ENCODE measurements at regions not wholly inside any gene's neighbourhood (a gene's known extent, or its start where the extent isn't known, plus 50 kb on each side); places are given as distances from the start of the nearest gene placed in this dataset.
"Not testable (repeated sequence)": the region's sequence is repeated elsewhere in the genome, so short reads cannot be mapped to it uniquely, and the experiment has no call there.

GRCh38 chr3:78260388-78260787 is 1220.5 kb downstream of the ROBO2 start:
- Histone ChIP-seq H3K9me3 (no peaks in the 10 kb centered on the region), H3K27me3 (no peaks in the 10 kb centered on the region), H3K4me1 (no peaks in the 10 kb centered on the region), H3K27ac (no peak overlapping the region), H3K36me3 (no peaks in the 10 kb centered on the region), H3K4me3 (no peak overlapping the region)
- DNase-seq, result no peak
- TF ChIP-seq POLR2A (IDR thresholded peaks at IDR 0.05), result no peak
- TF ChIP-seq CTCF (IDR thresholded peaks at IDR 0.05), result no peak

- not testable (repeated sequence) for H3K27me3 ChIP-seq, H3K36me3 ChIP-seq, H3K9me3 ChIP-seq, H3K4me3 ChIP-seq, DNase-seq, H3K27ac ChIP-seq, H3K4me1 ChIP-seq
Observed at GRCh38 chr3:78266550-78266949, 1226.7 kb downstream of the ROBO2 start.

GRCh38 chr3:78267235-78267634 is 1227.3 kb downstream of the ROBO2 start:
- Histone ChIP-seq H3K27ac (no peak overlapping the region), H3K4me3 (no peak overlapping the region), H3K9me3 (no peaks in the 10 kb centered on the region), H3K27me3 (no peaks in the 10 kb centered on the region), H3K36me3 (no peaks in the 10 kb centered on the region), H3K4me1 (no peaks in the 10 kb centered on the region)
- TF ChIP-seq CTCF (IDR thresholded peaks at IDR 0.05) (no peak), POLR2A (IDR thresholded peaks at IDR 0.05) (no peak)
- DNase-seq, result no peak

DNA sequence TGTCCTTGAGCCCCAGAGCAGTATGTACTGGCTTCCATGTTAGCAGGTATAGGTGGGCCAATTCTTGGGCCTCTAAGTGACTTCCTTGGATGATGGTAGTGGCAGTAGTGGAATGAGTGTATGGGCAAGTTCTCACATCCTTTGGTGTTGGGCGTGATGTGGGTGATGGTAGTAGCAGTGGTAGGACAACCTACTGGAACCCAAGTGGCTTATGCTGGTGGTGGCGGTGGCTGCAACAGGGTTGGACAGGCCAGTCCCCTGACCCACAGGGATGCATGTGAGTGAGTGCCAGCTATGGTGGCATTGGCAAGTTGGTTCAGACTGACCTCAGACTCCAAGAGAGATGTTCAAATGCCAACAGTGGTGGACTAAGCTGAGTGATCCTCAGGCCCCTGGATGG is 1228.2 kb downstream of the ROBO2 start:
- no peak for TF ChIP-seq POLR2A (IDR thresholded peaks at IDR 0.05)
- no peak for TF ChIP-seq CTCF (IDR thresholded peaks at IDR 0.05)
- no peak for DNase-seq
- Histone ChIP-seq H3K27ac (no peak overlapping the region), H3K27me3 (no peaks in the 10 kb centered on the region), H3K4me1 (no peaks in the 10 kb centered on the region), H3K36me3 (no peaks in the 10 kb centered on the region), H3K9me3 (no peaks in the 10 kb centered on the region), H3K4me3 (no peak overlapping the region)

- no peak overlapping the region for H3K27ac ChIP-seq
- TF ChIP-seq POLR2A (IDR thresholded peaks at IDR 0.05) (no peak), CTCF (IDR thresholded peaks at IDR 0.05) (no peak)
- no peaks in the 10 kb centered on the region for H3K9me3 ChIP-seq
- no peak for DNase-seq
- no peak overlapping the region for H3K4me3 ChIP-seq
- no peaks in the 10 kb centered on the region for H3K4me1 ChIP-seq
- H3K36me3 ChIP-seq, result no peaks in the 10 kb centered on the region
- H3K27me3 ChIP-seq, result no peaks in the 10 kb centered on the region
Observed at GRCh38 chr3:78268716-78269668, 1229.1 kb downstream of the ROBO2 start.

DNA sequence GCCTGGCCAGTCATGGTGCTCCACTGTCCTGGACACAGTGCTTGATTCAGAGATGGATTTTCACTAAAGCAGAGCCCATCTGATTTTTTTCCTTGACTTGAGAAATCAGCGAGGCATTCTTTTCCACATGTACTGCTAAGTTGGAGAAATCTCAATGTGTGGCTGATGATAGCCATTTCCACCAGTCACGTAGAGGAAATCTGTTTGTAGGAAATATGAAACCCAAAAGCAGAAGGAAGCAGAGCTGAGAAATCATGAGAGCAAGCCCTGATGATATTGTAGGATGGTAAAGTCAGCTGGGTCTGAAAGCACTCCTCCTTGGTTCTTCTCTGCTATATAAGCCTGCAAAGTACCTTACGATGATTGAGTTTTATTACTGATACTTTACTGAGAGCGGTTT is 1233.4 kb downstream of the ROBO2 start:
- Histone ChIP-seq H3K9me3 (no peaks in the 10 kb centered on the region), H3K36me3 (no peaks in the 10 kb centered on the region), H3K27me3 (no peaks in the 10 kb centered on the region), H3K4me1 (no peaks in the 10 kb centered on the region), H3K4me3 (no peak overlapping the region), H3K27ac (no peak overlapping the region)
- DNase-seq, result no peak
- no peak for TF ChIP-seq POLR2A (IDR thresholded peaks at IDR 0.05)
- TF ChIP-seq CTCF (IDR thresholded peaks at IDR 0.05), result no peak

Data from Peyer's patch (tissue), 4 donors.